ENCODE measurements at regions not wholly inside any gene's neighbourhood (a gene's known extent, or its start where the extent isn't known, plus 50 kb on each side); places are given as distances from the start of the nearest gene placed in this dataset.

DNA sequence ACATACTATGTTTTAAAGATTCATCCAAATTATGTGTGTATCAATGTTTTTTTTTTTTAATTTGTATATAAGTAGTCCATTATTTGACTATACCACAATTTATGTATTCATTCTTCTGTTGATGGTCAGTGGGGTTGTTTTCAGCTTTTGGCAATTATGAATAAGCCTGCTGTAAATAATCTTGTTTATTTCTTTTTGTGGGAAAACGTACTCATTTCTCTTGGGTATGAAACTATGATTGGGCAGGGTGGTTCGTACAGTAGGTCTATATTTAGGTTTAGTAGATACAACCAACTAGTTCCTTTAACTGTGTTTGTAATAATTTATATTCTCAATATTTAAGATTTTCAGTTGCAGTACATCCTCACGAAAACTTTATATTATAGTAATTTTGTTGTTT is 329.2 kb downstream of the LPIN1 start:
- intact Hi-C loops (cut with DNase I, micrococcal nuclease), result no loop called here
- no peaks in the 10 kb centered on the region for H3K9me3 ChIP-seq
- H3K36me3 ChIP-seq (ENCODE audit: low read depth), result no peaks in the 10 kb centered on the region
- DNase-seq (no peak), ATAC-seq (no peak)
- TF ChIP-seq, protein P1, sequence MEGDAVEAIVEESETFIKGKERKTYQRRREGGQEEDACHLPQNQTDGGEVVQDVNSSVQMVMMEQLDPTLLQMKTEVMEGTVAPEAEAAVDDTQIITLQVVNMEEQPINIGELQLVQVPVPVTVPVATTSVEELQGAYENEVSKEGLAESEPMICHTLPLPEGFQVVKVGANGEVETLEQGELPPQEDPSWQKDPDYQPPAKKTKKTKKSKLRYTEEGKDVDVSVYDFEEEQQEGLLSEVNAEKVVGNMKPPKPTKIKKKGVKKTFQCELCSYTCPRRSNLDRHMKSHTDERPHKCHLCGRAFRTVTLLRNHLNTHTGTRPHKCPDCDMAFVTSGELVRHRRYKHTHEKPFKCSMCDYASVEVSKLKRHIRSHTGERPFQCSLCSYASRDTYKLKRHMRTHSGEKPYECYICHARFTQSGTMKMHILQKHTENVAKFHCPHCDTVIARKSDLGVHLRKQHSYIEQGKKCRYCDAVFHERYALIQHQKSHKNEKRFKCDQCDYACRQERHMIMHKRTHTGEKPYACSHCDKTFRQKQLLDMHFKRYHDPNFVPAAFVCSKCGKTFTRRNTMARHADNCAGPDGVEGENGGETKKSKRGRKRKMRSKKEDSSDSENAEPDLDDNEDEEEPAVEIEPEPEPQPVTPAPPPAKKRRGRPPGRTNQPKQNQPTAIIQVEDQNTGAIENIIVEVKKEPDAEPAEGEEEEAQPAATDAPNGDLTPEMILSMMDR (IDR thresholded peaks at IDR 0.05), result no peak
- H3K4me3 ChIP-seq, result no peak overlapping the region
- H3K4me1 ChIP-seq (ENCODE audit: low read depth), result no peaks in the 10 kb centered on the region

DNA sequence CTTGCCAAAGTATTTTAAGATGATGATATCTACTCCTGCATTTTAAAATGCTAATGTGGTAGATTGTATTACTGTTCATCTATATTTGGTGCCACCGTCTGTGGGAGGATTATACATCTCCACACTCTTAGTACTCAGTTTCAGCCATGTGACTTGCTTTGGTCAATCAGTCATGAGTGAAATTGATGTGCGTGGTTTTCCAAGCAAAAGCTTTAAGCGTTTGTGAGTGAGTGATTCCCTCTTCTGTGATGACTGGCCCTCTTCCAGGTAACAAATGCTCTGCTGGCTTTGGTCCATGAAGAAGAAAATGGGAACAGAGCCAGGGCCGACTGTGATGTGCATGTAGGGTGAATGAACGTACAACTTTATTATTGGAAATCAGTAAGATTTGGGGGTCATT is 330.4 kb downstream of the LPIN1 start:
- H3K4me3 ChIP-seq, result no peak overlapping the region
- H3K9me3 ChIP-seq, result no peaks in the 10 kb centered on the region
- H3K36me3 ChIP-seq (ENCODE audit: low read depth), result no peaks in the 10 kb centered on the region
- no peak for ATAC-seq
- TF ChIP-seq, protein P1 (IDR thresholded peaks at IDR 0.05), result no peak
- no peak for DNase-seq
- no peaks in the 10 kb centered on the region for H3K4me1 ChIP-seq (ENCODE audit: low read depth)
- intact Hi-C loops (cut with DNase I, micrococcal nuclease), result no loop called here

DNA sequence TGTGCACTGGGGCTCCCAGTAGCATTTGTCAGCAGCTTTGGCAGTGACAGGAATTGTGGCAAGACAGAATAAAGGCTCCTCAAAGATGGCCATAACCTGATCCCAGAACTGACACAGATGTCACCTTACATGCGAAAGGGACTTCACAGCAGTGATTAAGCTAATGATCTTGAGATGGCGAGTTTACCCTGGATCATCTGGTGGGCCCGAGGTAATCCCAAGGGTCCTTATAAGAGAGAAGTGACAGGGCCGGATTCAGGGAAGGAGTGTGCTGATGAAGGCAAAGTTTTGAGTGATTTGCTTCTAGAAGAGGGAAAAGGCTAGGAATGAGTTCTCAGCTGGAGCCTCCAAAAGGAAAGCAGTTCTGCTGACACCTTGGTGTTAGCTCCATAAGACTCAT is 333.9 kb downstream of the LPIN1 start:
- ATAC-seq (no peak), DNase-seq (no peak)
- TF ChIP-seq, protein P1 (IDR thresholded peaks at IDR 0.05), result no peak
- H3K9me3 ChIP-seq, result no peaks in the 10 kb centered on the region
- no peaks in the 10 kb centered on the region for H3K36me3 ChIP-seq (ENCODE audit: low read depth)
- H3K4me3 ChIP-seq, result no peak overlapping the region
- no peaks in the 10 kb centered on the region for H3K4me1 ChIP-seq (ENCODE audit: low read depth)
- intact Hi-C loops (cut with DNase I, micrococcal nuclease), result no loop called here

GRCh38 chr2:12081481-12082210 is 335.2 kb downstream of the LPIN1 start:
- no peak for DNase-seq
- no peak for ATAC-seq
- intact Hi-C loops (cut with DNase I, micrococcal nuclease), result no loop called here
- Histone ChIP-seq H3K9me3 (no peaks in the 10 kb centered on the region), H3K36me3 (ENCODE audit: low read depth) (no peaks in the 10 kb centered on the region), H3K4me1 (ENCODE audit: low read depth) (no peaks in the 10 kb centered on the region), H3K4me3 (no peak overlapping the region)
- TF ChIP-seq, protein P1 (IDR thresholded peaks at IDR 0.05), result no peak

- H3K9me3 ChIP-seq, result no peaks in the 10 kb centered on the region
- intact Hi-C loops (cut with DNase I, micrococcal nuclease), result no loop called here
- TF ChIP-seq, protein P1 (IDR thresholded peaks at IDR 0.05), result no peak
Measured at GRCh38 chr2:12083081-12083581, 336.7 kb downstream of the LPIN1 start.

More at GRCh38 chr2:12083081-12083581, 336.7 kb downstream of the LPIN1 start:
- ATAC-seq (no peak), DNase-seq (no peak)
- no peaks in the 10 kb centered on the region for H3K4me1 ChIP-seq (ENCODE audit: low read depth)
- H3K4me3 ChIP-seq, result no peak overlapping the region
- H3K36me3 ChIP-seq (ENCODE audit: low read depth), result no peaks in the 10 kb centered on the region

All from mucosa of descending colon (tissue), 3 donors.